Endothelial cell of umbilical vein (primary cell): ENCODE measurements at regions not wholly inside any gene's neighbourhood (a gene's known extent, or its start where the extent isn't known, plus 50 kb on each side); places are given as distances from the start of the nearest gene placed in this dataset.

Experiments
- BruUV-seq: library from RNA; stranded (reverse); fragments of 400-500 nt; replicated peaks from 2 replicates; lab custom pipeline; 2021; lab: Mats Ljungman, UMichigan
- CTCF ChIA-PET: fragments of 300-600, 350-600 bp; sonication (Branson Sonifier 250); formaldehyde crosslinking; loops from one replicate; lab custom pipeline; 2021; ENCODE audit warnings: antibody characterized with exemption, inconsistent platforms; lab: Charles Lee
- POLR2A ChIA-PET: fragments of 300-600, 350-600 bp; sonication (Branson Sonifier 250); formaldehyde crosslinking; loops from one replicate; lab custom pipeline; 2021; ENCODE audit warnings: antibody characterized with exemption, inconsistent platforms; lab: Charles Lee
- DNase-seq: peaks from one replicate; pipeline ENCODE4 v3.0.0-alpha.2; 2011; ENCODE audit warnings: low read depth, low spot score
- FAIRE-seq: peaks from 2 replicates; lab custom pipeline; 2011; peaks lifted over from hg19 to GRCh38; lab: Jason Lieb, UNC
- H2AFZ ChIP-seq: 2 replicates; pipeline ENCODE4 v1.6.0; 2012; ENCODE audit warnings: low read depth, low read length, control low read depth, inconsistent platforms
- H3K27ac ChIP-seq: 2 replicates; pipeline ENCODE4 v1.5.1; 2011; ENCODE audit warnings: low read depth, mild to moderate bottlenecking, control low read depth, low read length, moderate library complexity; ENCODE audit not compliant: insufficient read depth
- H3K27me3 ChIP-seq, 2 experiments: 2 replicates each; pipeline versions ENCODE4 v1.6.0 to v1.6.1; 2011; ENCODE audit warnings: low read length in 2 of 2, mixed read lengths in 1 of 2; ENCODE audit not compliant: control insufficient read depth in 2 of 2, insufficient read depth in 2 of 2
- H3K36me3 ChIP-seq, 2 experiments: 2 replicates in 1 of 2; 3 replicates in 1 of 2; pipeline ENCODE4 v1.5.1; 2011; ENCODE audit warnings: low read length in 2 of 2, mild to moderate bottlenecking in 1 of 2, moderate library complexity in 1 of 2; ENCODE audit not compliant: control insufficient read depth in 2 of 2, insufficient read depth in 2 of 2; ENCODE audit errors: extremely low read depth in 1 of 2
- H3K4me1 ChIP-seq: 3 replicates; pipeline ENCODE4 v1.5.1; 2011; ENCODE audit warnings: mild to moderate bottlenecking, low read length; ENCODE audit not compliant: control insufficient read depth, insufficient read depth; ENCODE audit errors: extremely low read depth
- H3K4me2 ChIP-seq: 2 replicates; pipeline ENCODE4 v1.6.1; 2011; ENCODE audit warnings: low read length, control low read depth, mixed read lengths; ENCODE audit not compliant: insufficient read depth
- H3K4me3 ChIP-seq, 3 experiments: fragments of 200-600 bp in 1 of 3; sonication (generic), shearing (Covaris generic) in 1 of 3; replicated peaks in 1 of 3; 2 replicates each; pipeline ENCODE4 v1.5.1; 2011 to 2016; ENCODE audit warnings: control low read depth in 3 of 3, low read length in 3 of 3, mild to moderate bottlenecking in 2 of 3, inconsistent platforms in 1 of 3, low read depth in 1 of 3, moderate library complexity in 1 of 3; ENCODE audit not compliant: insufficient read depth in 1 of 3
- H3K79me2 ChIP-seq: 2 replicates; pipeline ENCODE4 v1.6.0; 2012; ENCODE audit warnings: low read length, inconsistent platforms; ENCODE audit not compliant: control insufficient read depth, insufficient read depth
- H3K9ac ChIP-seq: replicated peaks from 2 replicates; pipeline ENCODE3; 2011; ENCODE audit warnings: low read length, control low read depth; ENCODE audit not compliant: insufficient read depth; ENCODE audit errors: extremely low read depth
- H3K9me1 ChIP-seq: replicated peaks from 3 replicates; pipeline ENCODE4 v1.6.0; 2011; ENCODE audit warnings: mild to moderate bottlenecking, low read length; ENCODE audit not compliant: control insufficient read depth, insufficient read depth; ENCODE audit errors: extremely low read depth
- H3K9me3 ChIP-seq: replicated peaks from 2 replicates; pipeline ENCODE4 v1.5.1; 2012; ENCODE audit warnings: low read length, inconsistent platforms; ENCODE audit not compliant: control insufficient read depth, insufficient read depth
- H4K20me1 ChIP-seq: replicated peaks from 2 replicates; pipeline ENCODE3; 2011; ENCODE audit warnings: mild to moderate bottlenecking, low read length; ENCODE audit not compliant: control insufficient read depth, insufficient read depth; ENCODE audit errors: extremely low read depth
- CTCF ChIP-seq, 2 donors: IDR thresholded peaks; 1 replicate in 1 of 2; 2 replicates in 1 of 2; pipeline ENCODE4 v1.5.1; 2011; ENCODE audit warnings: low read length in 2 of 2, mild to moderate bottlenecking in 2 of 2, moderate library complexity in 2 of 2, control low read depth in 1 of 2, inconsistent platforms in 1 of 2, low read depth in 1 of 2; ENCODE audit not compliant: insufficient read depth in 1 of 2; ENCODE audit errors: extremely low read depth in 1 of 2
- EZH2 ChIP-seq: IDR thresholded peaks from 2 replicates; pipeline ENCODE4 v1.6.1; 2012; ENCODE audit warnings: borderline replicate concordance, low read depth, mild to moderate bottlenecking, moderate library complexity, low read length, inconsistent platforms; ENCODE audit not compliant: severe bottlenecking
- FOS ChIP-seq: IDR thresholded peaks from 2 replicates; pipeline ENCODE4 v1.6.1; 2011; ENCODE audit warnings: mild to moderate bottlenecking, low read length, moderate library complexity, borderline replicate concordance; ENCODE audit not compliant: insufficient read depth
- GATA2 ChIP-seq: IDR thresholded peaks from 2 replicates; pipeline ENCODE4 v1.7.0; 2011; ENCODE audit warnings: low read depth, mild to moderate bottlenecking, moderate library complexity, mixed read lengths, low read length; ENCODE audit not compliant: insufficient read length, insufficient read depth
- JUN ChIP-seq: IDR thresholded peaks from 2 replicates; pipeline ENCODE4 v1.6.1; 2011; ENCODE audit warnings: borderline replicate concordance, low read depth; ENCODE audit not compliant: insufficient read length, insufficient read depth
- MYC ChIP-seq: IDR thresholded peaks from one replicate; pipeline ENCODE4 v1.6.1; 2011; ENCODE audit warnings: mild to moderate bottlenecking, low read depth, low read length
- POLR2A ChIP-seq: IDR thresholded peaks from 2 replicates; pipeline ENCODE4 v1.6.1; 2012; ENCODE audit warnings: low read depth, mild to moderate bottlenecking, control low read depth, low read length
- POLR2AphosphoS5 ChIP-seq: IDR thresholded peaks from 2 replicates; pipeline ENCODE4 v1.6.1; 2012; ENCODE audit warnings: low read depth, mild to moderate bottlenecking, control low read depth, low read length, moderate library complexity; ENCODE audit not compliant: insufficient read depth
- dilution Hi-C: fragments of 300-500 bp; cut with MboI; formaldehyde crosslinking; loops from one replicate; pipeline ENCODE4 v1.15.0; 2019; ENCODE audit warnings: low sequenced_read_pairs; ENCODE audit not compliant: extremely low pct_ligation_motif_present
- intact Hi-C: fragments of 100-400 bp; cut with micrococcal nuclease; formaldehyde crosslinking; loops from one replicate; pipeline ENCODE4 v1.10.0; 2022
- TF ChIP-seq, protein P1 (sequence below): IDR thresholded peaks from 2 replicates; pipeline ENCODE4 v1.6.1; 2011; ENCODE audit not compliant: insufficient read depth, insufficient read length

DNA sequence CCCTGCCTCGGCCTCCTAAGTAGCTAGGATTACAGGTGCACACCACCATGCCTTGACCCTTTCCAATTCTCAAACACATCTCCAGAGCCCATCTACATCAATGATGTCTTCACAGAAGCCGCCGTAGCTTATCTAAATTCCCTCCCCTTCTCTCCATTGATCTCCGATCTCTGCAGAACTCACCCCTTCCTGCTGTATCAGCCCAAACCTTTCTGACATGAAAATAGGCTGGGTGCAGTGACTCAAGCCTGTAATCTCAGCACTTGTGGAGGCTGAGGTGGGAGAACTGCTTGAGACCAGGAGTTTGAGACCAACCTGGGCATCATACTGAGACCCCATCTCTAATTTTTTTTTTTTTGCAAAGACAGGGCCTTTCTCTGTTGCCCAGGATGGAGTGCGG lies 406.6 kb upstream of the AMELY start:
- H3K4me1 ChIP-seq = peaks cover 5% of the 10 kb centered on the region
- CTCF ChIA-PET = no interaction called here
- H3K9me3 ChIP-seq = no peaks in the 10 kb centered on the region
- dilution Hi-C loops (no loop called here), intact Hi-C loops (no loop called here)
- no peaks in the 10 kb centered on the region for H4K20me1 ChIP-seq
- H3K36me3 ChIP-seq = peaks cover 0 to 4% of the 10 kb centered on the region in 2 experiments
- H3K4me2 ChIP-seq = no peak overlapping the region
- DNase-seq (no peak), FAIRE-seq (no peak)
- no peak overlapping the region for H2AFZ ChIP-seq
- no peak overlapping the region for H3K27ac ChIP-seq
- no peak overlapping the region for H3K4me3 ChIP-seq
- no peak for TF ChIP-seq POLR2A
- TF ChIP-seq CTCF (IDR thresholded peaks at IDR 0.05; ENCODE audit: extremely low read depth in 1 of 2, insufficient read depth in 1 of 2, low read depth in 1 of 2, low read length in 2 of 2) = no peak
- no peak for TF ChIP-seq GATA2
- TF ChIP-seq, protein P1, sequence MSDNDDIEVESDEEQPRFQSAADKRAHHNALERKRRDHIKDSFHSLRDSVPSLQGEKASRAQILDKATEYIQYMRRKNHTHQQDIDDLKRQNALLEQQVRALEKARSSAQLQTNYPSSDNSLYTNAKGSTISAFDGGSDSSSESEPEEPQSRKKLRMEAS = no peak
- no peak for TF ChIP-seq FOS
- TF ChIP-seq MYC = no peak
- TF ChIP-seq POLR2AphosphoS5 = no peak
- TF ChIP-seq EZH2 = no peak
- no peak for TF ChIP-seq JUN
- no peaks in the 10 kb centered on the region for H3K27me3 ChIP-seq
- BruUV-seq = no TSS peak
- peaks cover 82% of the 10 kb centered on the region for H3K79me2 ChIP-seq
- no peak overlapping the region for H3K9ac ChIP-seq
- no peaks in the 10 kb centered on the region for H3K9me1 ChIP-seq
- POLR2A ChIA-PET = no interaction called here
